Testis (tissue), 2 donors: ENCODE measurements at regions not wholly inside any gene's neighbourhood (a gene's known extent, or its start where the extent isn't known, plus 50 kb on each side); places are given as distances from the start of the nearest gene placed in this dataset.

Experiments used
- CTCF ChIP-seq, 3 experiments: fragments of 450-650 bp in 2 of 3; fragments of 200-600 bp in 1 of 3; sonication (generic) in 1 of 3; IDR thresholded peaks; one replicate each; pipeline ENCODE4 v1.5.1; 2016 to 2019; ENCODE audit warnings: antibody characterized with exemption in 3 of 3, mild to moderate bottlenecking in 2 of 3, moderate library complexity in 1 of 3
- POLR2A ChIP-seq: fragments of 450-650 bp; IDR thresholded peaks from one replicate; pipeline ENCODE4 v1.6.1; 2017; ENCODE audit warnings: antibody characterized with exemption, mild to moderate bottlenecking, moderate library complexity

GRCh38 chr6:88381289-88381642 is 215.1 kb upstream of the CNR1 start:
- TF ChIP-seq CTCF (IDR thresholded peaks at IDR 0.05) (no peak), POLR2A (no peak)
